ENCODE measurements at regions not wholly inside any gene's neighbourhood (a gene's known extent, or its start where the extent isn't known, plus 50 kb on each side); places are given as distances from the start of the nearest gene placed in this dataset.

- Histone ChIP-seq H3K27me3 (no peaks in the 10 kb centered on the region), H3K27ac (no peak overlapping the region), H3K36me3 (no peaks in the 10 kb centered on the region), H3K4me1 (no peaks in the 10 kb centered on the region), H3K4me3 (no peak overlapping the region), H3K9me3 (no peaks in the 10 kb centered on the region)
- ATAC-seq (ENCODE audit: low FRiP score in 2 of 2) (no peak), DNase-seq (no peak)
- WGBS, 2 donors, result 87 to 92% methylated on average over 3 of the region's 3 CpGs
- TF ChIP-seq POLR2AphosphoS5 (IDR thresholded peaks at IDR 0.05) (no peak), CTCF (IDR thresholded peaks at IDR 0.05) (no peak), EP300 (IDR thresholded peaks at IDR 0.05) (no peak), POLR2A (IDR thresholded peaks at IDR 0.05) (no peak)
These were observed 621.9 kb upstream of the TBX3 start for GRCh38 chr12:115305867-115306266.

GRCh38 chr12:115305275-115305674 lies 621.3 kb upstream of the TBX3 start:
- DNase-seq (no peak), ATAC-seq (ENCODE audit: low FRiP score in 2 of 2) (no peak)
- TF ChIP-seq EP300 (IDR thresholded peaks at IDR 0.05) (no peak), POLR2AphosphoS5 (IDR thresholded peaks at IDR 0.05) (no peak), POLR2A (IDR thresholded peaks at IDR 0.05) (no peak), CTCF (IDR thresholded peaks at IDR 0.05) (no peak)
- Histone ChIP-seq H3K9me3 (no peaks in the 10 kb centered on the region), H3K27me3 (no peaks in the 10 kb centered on the region), H3K36me3 (no peaks in the 10 kb centered on the region), H3K4me1 (no peaks in the 10 kb centered on the region), H3K27ac (no peak overlapping the region), H3K4me3 (no peak overlapping the region)
- 85 to 87% methylated on average over 4 of the region's 4 CpGs for WGBS, 2 donors

- no peaks in the 10 kb centered on the region for H3K4me1 ChIP-seq
- no peaks in the 10 kb centered on the region for H3K27me3 ChIP-seq
- TF ChIP-seq POLR2A (IDR thresholded peaks at IDR 0.05), result no peak
- H3K9me3 ChIP-seq, result no peaks in the 10 kb centered on the region
- H3K4me3 ChIP-seq, result no peak overlapping the region
- H3K27ac ChIP-seq, result no peak overlapping the region
- WGBS, 2 donors, result 65 to 74% methylated on average over 2 to 4 of the region's 4 CpGs
- DNase-seq, result no peak
- ATAC-seq (ENCODE audit: low FRiP score in 2 of 2), result no peak
- no peaks in the 10 kb centered on the region for H3K36me3 ChIP-seq
These were observed 619.8 kb upstream of the TBX3 start for GRCh38 chr12:115303723-115304309.

GRCh38 chr12:115297445-115297844 lies 613.5 kb upstream of the TBX3 start:
- no peak overlapping the region for H3K27ac ChIP-seq
- DNase-seq (no peak), ATAC-seq (ENCODE audit: low FRiP score in 2 of 2) (no peak)
- H3K27me3 ChIP-seq, result no peaks in the 10 kb centered on the region
- WGBS, 2 donors, result 75 to 85% methylated on average over 2 of the region's 2 CpGs
- TF ChIP-seq CTCF (IDR thresholded peaks at IDR 0.05) (no peak), POLR2AphosphoS5 (IDR thresholded peaks at IDR 0.05) (no peak), EP300 (IDR thresholded peaks at IDR 0.05) (no peak), POLR2A (IDR thresholded peaks at IDR 0.05) (no peak)
- H3K9me3 ChIP-seq, result no peaks in the 10 kb centered on the region
- no peaks in the 10 kb centered on the region for H3K36me3 ChIP-seq
- peaks cover 0 to 7% (median 0%) of the 10 kb centered on the region in 4 donors for H3K4me1 ChIP-seq
- H3K4me3 ChIP-seq, result no peak overlapping the region

- Histone ChIP-seq H3K4me1 (peaks cover 0 to 7% (median 0%) of the 10 kb centered on the region in 4 donors), H3K4me3 (no peak overlapping the region), H3K27ac (no peak overlapping the region), H3K9me3 (no peaks in the 10 kb centered on the region), H3K27me3 (no peaks in the 10 kb centered on the region), H3K36me3 (no peaks in the 10 kb centered on the region)
- WGBS, 2 donors, result 89 to 91% methylated on average over 5 of the region's 5 CpGs
- no peak for ATAC-seq (ENCODE audit: low FRiP score in 2 of 2)
- DNase-seq, result no peak
- no peak for TF ChIP-seq CTCF (IDR thresholded peaks at IDR 0.05)
- no peak for TF ChIP-seq EP300 (IDR thresholded peaks at IDR 0.05)
- no peak for TF ChIP-seq POLR2AphosphoS5 (IDR thresholded peaks at IDR 0.05)
- TF ChIP-seq POLR2A (IDR thresholded peaks at IDR 0.05), result no peak
These were observed 612.7 kb upstream of the TBX3 start for GRCh38 chr12:115296613-115297198.

Measured in upper lobe of left lung (tissue), 6 donors.